ENCODE measurements at regions not wholly inside any gene's neighbourhood (a gene's known extent, or its start where the extent isn't known, plus 50 kb on each side); places are given as distances from the start of the nearest gene placed in this dataset.

DNA sequence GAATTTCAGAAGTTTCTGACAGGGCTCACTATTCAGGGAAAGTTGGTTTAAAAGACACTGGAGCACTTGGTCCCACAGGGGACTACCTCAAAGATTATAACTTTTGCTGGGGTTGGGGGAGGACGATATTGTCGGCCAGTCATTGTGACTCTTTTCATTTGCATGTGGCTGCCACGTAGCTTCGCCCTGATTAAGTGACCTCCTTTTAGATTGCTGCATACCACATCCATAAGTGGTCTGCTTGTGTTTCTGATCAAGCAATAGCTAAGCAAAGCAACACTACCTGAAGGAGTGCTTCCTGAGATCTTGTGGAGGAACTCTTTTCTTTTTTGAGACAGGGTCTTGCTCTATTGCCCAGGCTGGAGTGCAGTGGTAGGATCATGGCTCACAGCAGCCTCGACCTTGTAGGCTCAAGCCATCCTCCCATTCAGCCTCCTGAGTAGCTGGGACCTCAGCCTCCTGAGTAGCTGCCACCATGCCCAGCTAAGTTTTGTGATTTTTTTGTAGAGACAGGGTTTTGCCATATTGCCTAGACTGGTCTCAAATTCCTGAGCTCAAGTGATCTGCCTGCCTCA, 691.3 kb downstream of the EPM2A start:
- TF ChIP-seq, protein P1, sequence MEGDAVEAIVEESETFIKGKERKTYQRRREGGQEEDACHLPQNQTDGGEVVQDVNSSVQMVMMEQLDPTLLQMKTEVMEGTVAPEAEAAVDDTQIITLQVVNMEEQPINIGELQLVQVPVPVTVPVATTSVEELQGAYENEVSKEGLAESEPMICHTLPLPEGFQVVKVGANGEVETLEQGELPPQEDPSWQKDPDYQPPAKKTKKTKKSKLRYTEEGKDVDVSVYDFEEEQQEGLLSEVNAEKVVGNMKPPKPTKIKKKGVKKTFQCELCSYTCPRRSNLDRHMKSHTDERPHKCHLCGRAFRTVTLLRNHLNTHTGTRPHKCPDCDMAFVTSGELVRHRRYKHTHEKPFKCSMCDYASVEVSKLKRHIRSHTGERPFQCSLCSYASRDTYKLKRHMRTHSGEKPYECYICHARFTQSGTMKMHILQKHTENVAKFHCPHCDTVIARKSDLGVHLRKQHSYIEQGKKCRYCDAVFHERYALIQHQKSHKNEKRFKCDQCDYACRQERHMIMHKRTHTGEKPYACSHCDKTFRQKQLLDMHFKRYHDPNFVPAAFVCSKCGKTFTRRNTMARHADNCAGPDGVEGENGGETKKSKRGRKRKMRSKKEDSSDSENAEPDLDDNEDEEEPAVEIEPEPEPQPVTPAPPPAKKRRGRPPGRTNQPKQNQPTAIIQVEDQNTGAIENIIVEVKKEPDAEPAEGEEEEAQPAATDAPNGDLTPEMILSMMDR (IDR thresholded peaks at IDR 0.05; ENCODE audit: borderline replicate concordance, insufficient read depth, low read depth, low read length) = no peak
- no peak overlapping the region for H3K4me3 ChIP-seq (ENCODE audit: low read depth, low read length)

DNA sequence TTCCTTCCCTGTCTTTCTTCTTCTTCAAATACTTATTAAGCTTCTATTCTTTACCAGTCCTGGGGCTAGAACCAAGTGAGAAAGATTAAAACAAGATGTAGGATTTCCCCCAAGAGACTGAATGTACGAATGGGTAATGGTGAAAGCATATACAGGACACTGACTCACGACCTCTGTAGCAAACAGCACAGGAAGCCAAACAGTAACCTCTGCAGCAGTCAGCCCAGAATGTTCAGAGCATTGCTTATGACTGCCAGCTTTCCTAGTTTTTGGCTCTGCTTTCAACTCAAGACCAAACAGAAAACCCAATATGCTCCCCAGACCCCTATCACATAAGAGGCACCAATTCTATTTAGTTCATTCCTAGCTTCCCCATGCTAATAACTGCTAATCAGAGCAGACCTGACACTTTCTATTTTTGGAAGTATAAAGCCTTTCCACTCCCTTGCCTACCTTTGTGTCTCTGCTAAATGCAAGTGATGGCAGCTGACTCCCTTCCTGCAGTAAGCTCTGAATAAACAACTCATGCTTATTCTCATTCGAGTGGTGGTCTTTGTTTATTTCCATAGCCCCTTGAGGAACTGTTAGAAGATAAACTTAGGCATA, 690.6 kb downstream of the EPM2A start:
- TF ChIP-seq, protein P1 (IDR thresholded peaks at IDR 0.05; ENCODE audit: borderline replicate concordance, insufficient read depth, low read depth, low read length) = no peak
- no peak overlapping the region for H3K4me3 ChIP-seq (ENCODE audit: low read depth, low read length)

DNA sequence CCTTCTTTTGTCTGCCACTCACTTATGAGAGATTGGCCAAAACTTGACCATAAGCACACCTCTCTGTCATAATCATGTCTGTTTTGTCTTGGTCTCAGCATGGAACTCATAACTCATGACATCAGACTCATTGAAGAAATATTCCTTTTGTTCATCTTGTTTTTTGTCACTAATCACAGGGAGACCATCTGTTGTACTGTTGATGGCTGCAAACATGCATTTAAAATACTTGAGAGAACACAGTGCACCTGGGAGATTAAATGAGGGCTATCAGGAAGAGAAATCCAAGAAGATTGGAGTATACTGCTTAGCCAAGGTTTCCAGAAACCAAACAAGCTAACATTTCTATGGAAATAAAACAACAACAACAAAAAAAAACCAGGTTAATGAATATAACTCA, 689.7 kb downstream of the EPM2A start:
- no peak overlapping the region for H3K4me3 ChIP-seq (ENCODE audit: low read depth, low read length)
- TF ChIP-seq, protein P1 (IDR thresholded peaks at IDR 0.05; ENCODE audit: borderline replicate concordance, insufficient read depth, low read depth, low read length) = no peak

DNA sequence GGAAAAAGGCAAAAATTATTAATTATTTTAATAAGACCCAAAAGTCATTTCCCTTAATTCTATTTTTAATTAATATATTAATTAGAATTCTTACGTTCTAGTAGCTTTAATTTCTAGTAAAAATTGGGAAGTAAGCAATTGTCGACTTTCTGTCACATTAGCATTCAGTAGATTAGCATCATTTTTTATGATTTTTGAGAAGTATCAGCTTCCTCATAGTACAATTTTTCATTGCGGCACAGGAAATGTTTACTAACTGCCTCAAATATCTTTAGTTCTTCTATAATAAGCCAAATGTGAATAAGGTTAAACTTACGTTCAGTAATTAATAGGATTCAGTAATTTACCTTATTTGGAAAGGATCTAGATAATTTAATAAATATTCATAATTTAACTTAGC, 687.4 kb downstream of the EPM2A start:
- TF ChIP-seq, protein P1 (IDR thresholded peaks at IDR 0.05; ENCODE audit: borderline replicate concordance, insufficient read depth, low read depth, low read length) = no peak

DNA sequence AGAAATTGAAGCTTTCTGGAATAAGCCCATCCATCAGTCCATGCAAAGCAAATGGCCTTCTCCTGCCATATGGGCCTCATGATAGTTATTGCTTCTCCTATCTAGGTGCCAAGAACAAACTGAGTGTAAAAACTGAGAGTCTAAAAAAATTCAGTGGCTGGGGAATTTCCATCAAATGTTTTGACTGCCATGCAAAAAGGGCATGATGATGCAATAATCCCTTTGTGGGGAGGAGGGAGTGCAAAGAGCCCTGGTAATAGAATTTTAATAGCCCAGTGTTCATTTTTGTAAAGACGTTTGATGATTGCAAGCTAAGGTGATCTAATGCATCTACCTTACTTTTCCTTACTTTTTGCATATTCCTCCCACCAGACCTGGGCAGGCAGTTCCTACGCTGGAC, 683.7 kb downstream of the EPM2A start:
- no peak overlapping the region for H3K4me3 ChIP-seq (ENCODE audit: low read depth, low read length)
- TF ChIP-seq, protein P1 (IDR thresholded peaks at IDR 0.05; ENCODE audit: borderline replicate concordance, insufficient read depth, low read depth, low read length) = no peak

More for the DNA sequence above, 687.4 kb downstream of the EPM2A start:
- no peak overlapping the region for H3K4me3 ChIP-seq (ENCODE audit: low read depth, low read length)

DNA sequence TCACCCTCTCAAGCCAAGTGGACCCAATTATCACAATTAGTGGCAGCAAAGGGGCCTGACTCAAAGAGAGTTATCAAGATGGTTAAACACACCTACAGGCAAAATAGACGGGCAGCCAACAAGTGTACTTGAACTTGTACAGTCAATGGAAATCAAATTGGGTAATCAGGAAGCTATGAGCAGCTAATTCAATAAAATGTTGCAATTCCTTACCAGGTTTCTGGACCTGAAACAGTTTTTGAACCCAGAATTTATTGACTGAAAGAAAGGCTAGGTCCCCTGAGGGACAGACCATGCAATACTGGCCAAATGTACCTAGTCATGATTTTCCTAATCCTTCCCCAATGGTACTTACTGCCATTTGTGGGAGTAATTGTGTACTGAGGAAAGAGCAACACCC, 679.8 kb downstream of the EPM2A start:
- TF ChIP-seq, protein P1 (IDR thresholded peaks at IDR 0.05; ENCODE audit: borderline replicate concordance, insufficient read depth, low read depth, low read length) = no peak
- no peak overlapping the region for H3K4me3 ChIP-seq (ENCODE audit: low read depth, low read length)

DNA sequence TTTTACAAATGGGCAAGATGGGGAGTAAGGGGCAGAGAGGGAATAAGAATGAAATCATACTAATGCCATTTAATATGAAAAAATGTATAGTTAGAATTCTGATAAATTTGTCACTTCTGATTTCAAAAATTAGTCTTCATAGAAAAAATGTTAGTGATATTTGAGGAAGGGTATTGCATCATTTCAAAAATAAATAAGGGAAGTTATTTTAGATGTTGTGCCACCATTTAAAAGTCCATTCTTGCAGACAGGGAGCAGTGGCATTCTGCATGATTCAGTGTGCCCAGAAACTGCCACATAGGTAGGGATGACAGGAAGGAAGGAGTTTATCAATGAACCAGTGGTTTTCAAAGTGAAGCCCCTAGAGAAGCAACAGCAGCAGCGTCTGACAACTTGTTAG, 674.6 kb downstream of the EPM2A start:
- no peak overlapping the region for H3K4me3 ChIP-seq (ENCODE audit: low read depth, low read length)
- TF ChIP-seq, protein P1 (IDR thresholded peaks at IDR 0.05; ENCODE audit: borderline replicate concordance, insufficient read depth, low read depth, low read length) = no peak
